NCI-H187 treated with DMSO at 0.1 percent for 48 hours (cell line): ENCODE measurements at regions not wholly inside any gene's neighbourhood (a gene's known extent, or its start where the extent isn't known, plus 50 kb on each side); places are given as distances from the start of the nearest gene placed in this dataset.
"Not testable (repeated sequence)": the region's sequence is repeated elsewhere in the genome, so short reads cannot be mapped to it uniquely, and the experiment has no call there.

Experiments used
- DNase-seq: peaks from one replicate; lab custom pipeline; 2025; lab: John Stamatoyannopoulos, UW

DNA sequence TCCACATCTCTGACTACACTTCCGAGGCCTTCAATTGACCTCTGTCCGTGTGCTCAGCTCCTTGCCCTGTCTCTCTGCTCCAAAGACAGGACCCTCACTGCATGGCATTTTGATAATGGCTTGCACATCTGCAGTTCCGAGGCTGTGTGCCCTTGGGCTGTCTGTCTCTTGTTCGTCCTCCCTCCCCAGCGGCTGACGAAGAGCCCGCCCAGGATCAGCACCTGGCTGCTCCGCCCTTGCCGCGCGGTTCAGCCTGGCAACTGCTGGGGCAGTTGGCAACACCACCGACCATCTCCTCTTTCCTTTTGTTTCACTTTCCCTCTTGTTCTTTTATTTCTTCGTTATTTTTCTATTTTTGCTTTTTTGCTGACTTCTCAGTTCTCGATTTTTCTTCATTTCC, 270.4 kb downstream of the TEX29 start:
- DNase-seq: no peak

DNA sequence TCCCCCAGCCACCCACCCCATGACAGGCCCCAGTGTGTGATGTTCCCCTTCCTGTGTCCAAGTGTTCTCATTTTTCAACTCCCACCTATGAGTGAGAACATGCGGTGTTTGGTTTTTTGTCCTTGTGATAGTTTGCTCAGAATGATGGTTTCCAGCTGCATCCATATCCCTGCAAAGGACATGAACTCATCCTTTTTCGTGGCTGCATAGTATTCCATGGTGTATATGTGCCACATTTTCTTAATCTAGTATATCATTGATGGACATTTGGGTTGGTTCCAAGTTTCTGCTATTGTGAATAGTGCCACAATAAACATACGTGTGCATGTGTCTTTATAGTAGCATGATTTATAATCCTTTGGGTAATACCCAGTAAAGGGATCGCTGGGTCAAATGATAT, 273.0 kb downstream of the TEX29 start:
- DNase-seq: not testable (repeated sequence)

GRCh38 chr13:111594606-111595005, 274.2 kb downstream of the TEX29 start:
- DNase-seq: no peak

GRCh38 chr13:111595276-111595675, 274.8 kb downstream of the TEX29 start:
- no peak for DNase-seq

GRCh38 chr13:111595791-111596190, 275.3 kb downstream of the TEX29 start:
- no peak for DNase-seq

- no peak for DNase-seq
These were observed 276.8 kb downstream of the TEX29 start for GRCh38 chr13:111597191-111597611.

DNA sequence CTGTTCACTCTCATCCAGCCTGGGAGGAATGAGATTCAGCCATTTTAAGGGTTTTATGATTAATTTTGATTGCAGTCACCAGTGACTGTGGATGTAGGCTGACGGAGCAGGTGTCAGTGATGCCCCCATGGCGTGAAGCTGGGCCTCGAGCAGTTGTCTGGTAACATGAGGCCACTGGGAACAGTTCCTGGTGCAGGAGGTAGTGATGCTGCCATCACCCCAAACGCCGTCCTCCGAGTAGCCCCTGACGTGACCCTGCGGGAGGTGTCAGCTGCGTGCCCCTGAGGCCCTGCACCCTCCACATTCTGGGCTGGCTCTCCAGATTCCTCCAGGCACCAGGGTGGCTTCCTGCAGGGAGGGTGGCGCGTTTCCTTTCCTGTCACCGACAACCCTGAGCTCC, 277.2 kb downstream of the TEX29 start:
- no peak for DNase-seq

GRCh38 chr13:111598747-111599146, 278.3 kb downstream of the TEX29 start:
- DNase-seq: no peak

- DNase-seq: no peak
These were observed 279.3 kb downstream of the TEX29 start for GRCh38 chr13:111599791-111600190.

DNA sequence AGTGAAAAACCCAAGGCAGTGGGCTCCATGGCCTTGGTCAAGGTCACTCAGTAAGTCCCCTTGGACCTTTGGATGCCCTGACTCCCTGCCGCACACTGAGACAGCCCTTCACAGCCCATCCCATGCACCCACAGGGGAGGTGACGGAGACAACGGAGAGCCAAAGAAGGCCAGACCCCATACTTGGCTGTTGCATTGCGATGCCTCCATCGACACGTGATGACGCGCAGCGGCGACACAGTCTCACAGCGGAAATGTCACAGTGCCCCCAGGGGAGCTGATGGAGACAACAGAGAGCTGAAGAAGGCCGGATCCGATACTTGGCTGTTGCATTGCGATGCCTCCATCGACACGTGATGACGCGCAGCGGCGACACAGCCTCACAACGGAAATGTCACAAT, 282.4 kb downstream of the TEX29 start:
- no peak for DNase-seq

DNA sequence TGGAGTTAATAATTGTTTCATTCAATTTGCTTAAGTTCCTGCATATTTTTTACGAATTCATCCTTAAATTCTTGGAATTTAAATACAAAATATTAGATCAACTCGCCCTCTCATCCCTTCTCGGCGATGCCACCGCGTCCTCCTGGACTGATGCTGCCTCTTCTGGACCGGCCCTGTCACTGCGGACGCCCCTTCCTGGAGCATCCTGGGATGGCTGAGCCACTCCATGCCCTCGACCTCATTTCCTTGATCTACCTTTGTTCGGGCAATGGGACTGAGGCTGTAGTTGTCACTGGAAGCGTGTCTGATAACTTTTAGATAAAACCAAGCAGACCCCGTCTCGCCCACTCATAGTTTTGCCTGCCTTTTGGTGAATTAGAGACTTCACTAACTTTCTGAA, 283.7 kb downstream of the TEX29 start:
- no peak for DNase-seq

- DNase-seq: no peak
These were observed 288.1 kb downstream of the TEX29 start for GRCh38 chr13:111608556-111608955.

DNA sequence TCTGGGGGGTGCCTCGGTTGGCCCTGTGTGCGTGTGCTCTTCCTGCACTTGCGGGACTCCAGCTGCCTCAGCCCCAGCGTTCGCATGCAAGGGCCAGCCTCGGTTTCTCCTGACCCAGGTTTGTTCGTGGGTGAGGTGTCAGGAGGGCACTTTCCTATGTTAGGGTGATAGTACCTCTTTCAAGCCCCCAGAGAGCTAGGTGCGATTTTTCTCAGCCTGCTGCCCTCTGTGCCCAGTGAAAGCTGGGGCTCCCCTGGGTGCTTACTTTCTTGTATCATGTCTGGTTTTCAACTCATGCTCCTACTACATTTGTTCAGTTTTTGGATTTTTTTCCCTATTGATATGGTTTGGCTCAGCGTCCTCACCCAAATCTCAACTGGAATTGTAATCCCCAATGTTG, 289.2 kb downstream of the TEX29 start:
- no peak for DNase-seq

DNA sequence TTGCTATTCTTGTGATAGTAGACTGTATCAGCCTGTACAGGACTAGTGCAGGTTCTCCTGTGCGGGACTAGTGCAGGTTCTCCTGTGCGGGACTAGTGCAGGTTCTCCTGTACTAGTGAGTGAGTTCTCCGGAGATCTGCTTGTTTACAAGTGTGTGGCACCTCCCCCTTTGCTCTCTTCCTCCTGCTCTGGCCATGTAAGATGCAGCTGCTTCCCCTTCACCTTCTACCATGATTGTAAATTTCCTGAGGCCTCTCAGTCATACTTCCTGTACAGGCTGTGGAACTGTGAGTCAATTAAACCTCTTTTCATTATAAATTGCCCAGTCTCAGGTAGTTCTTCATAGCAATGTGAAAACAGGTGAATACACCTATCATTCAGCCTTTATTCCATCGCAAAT, 289.6 kb downstream of the TEX29 start:
- no peak for DNase-seq

- no peak for DNase-seq
These were observed 290.4 kb downstream of the TEX29 start for GRCh38 chr13:111610879-111611278.

DNA sequence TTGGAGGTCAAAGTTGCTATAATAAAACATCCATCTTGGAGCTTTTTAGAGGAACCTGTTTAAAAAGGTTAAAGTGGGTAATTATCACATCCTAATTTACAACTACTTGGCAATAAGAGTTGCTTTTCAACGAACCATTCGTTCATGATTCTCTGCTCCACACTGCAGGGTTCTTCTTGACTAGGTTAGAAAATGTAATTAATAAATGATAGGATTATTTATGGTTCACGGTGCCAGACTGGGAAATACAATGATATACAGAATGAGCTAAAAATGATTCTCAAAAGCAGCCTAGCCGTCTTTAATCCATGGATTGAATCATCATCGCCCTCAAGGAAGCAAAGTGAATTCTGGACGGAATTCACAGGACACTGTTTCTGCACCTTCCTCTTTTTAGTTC, 291.2 kb downstream of the TEX29 start:
- no peak for DNase-seq

DNA sequence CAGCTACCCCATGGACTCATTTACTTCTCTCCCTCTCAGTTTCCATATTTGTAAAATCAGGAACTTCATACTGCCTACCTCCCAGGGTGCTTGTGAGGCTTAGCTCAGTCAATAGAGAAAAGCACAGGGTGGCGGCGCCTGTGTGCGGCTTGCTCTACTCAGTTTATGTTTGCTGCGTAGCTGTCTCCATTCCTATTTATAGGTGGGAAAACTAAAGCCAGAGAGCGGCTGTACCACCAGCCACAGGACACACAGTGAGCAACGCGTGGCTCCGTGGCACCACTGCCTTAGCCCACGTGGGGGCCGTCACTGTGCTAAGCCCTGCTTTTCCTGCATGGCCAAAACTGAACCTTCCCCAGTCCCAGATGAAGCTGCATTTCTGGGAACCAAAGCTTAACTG, 292.4 kb downstream of the TEX29 start:
- DNase-seq: no peak

DNA sequence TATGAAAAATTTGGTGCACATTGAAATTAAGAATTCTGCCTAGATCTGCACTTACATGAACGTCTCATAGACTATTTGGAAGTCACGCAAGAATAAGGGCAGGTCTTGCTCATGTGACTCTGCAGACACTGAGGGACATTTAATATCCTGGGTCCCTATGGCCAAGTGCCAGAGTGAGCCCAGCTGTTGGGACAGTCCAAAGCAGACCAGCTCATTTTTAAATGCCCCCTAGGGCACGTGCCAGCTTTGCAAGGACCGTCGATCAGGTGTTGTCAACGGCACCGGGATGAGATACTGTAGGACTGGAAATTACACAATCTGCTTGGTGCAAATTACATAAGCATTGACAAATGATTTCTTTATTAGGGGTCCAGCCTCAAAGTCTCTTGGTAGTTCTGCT, 293.6 kb downstream of the TEX29 start:
- DNase-seq: no peak

- DNase-seq: no peak
These were observed 294.2 kb downstream of the TEX29 start for GRCh38 chr13:111614613-111615012.

GRCh38 chr13:111616203-111616602, 295.8 kb downstream of the TEX29 start:
- no peak for DNase-seq

- DNase-seq: no peak
These were observed 299.7 kb downstream of the TEX29 start for GRCh38 chr13:111620166-111620565.

DNA sequence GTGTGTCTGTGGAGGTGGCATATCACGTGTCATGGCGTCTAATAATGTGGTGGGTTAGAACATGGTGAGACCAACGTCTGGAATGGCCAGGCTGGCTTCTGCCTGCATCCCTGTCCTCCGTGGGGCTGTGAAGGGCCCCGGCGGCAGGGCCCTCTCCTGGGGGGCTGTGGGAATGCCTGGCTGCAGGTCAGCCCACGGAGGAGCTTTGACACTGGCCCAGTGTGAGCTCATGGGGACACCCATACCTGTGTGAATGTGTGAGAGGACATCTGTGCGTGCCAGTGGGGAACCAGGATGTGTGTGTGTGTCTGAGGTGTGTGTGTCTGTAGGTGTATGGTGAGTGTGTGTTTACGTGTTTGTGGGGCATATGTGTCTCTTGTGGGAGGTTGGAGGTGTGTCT, 300.1 kb downstream of the TEX29 start:
- no peak for DNase-seq

- DNase-seq: no peak
These were observed 300.7 kb downstream of the TEX29 start for GRCh38 chr13:111621164-111621563.

- no peak for DNase-seq
These were observed 301.6 kb downstream of the TEX29 start for GRCh38 chr13:111622051-111622531.

DNA sequence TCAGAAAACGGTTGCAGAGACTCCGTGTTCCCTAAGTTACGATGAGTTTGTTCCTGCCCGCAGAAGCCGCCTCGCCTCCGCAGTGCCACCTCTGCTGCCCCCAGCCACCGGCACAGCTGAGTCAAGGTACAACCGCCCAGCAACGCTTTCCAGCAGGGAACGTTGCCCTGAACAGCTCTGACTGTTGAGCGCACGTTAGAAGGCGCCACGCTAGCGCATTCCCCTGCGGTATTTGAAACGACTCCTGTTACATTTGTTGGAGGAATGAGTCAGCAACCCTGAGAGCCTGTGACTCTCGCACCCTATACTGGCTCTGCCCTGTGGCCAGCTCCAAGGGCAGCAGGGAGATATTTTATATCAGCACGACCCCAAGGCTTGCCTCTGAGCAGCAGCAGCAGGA, 302.8 kb downstream of the TEX29 start:
- no peak for DNase-seq
